HUDEP-2 (cell line): ENCODE measurements at regions not wholly inside any gene's neighbourhood (a gene's known extent, or its start where the extent isn't known, plus 50 kb on each side); places are given as distances from the start of the nearest gene placed in this dataset.

ENCODE experiments used
- DNase-seq, 76 experiments: peaks; one replicate each; lab custom pipeline; 2025; ENCODE audit not compliant: unreplicated experiment in 76 of 76; lab: John Stamatoyannopoulos, UW

- no peak for DNase-seq
These were observed 829.7 kb upstream of the FAT3 start for GRCh38 chr11:91394727-91395414.

DNA sequence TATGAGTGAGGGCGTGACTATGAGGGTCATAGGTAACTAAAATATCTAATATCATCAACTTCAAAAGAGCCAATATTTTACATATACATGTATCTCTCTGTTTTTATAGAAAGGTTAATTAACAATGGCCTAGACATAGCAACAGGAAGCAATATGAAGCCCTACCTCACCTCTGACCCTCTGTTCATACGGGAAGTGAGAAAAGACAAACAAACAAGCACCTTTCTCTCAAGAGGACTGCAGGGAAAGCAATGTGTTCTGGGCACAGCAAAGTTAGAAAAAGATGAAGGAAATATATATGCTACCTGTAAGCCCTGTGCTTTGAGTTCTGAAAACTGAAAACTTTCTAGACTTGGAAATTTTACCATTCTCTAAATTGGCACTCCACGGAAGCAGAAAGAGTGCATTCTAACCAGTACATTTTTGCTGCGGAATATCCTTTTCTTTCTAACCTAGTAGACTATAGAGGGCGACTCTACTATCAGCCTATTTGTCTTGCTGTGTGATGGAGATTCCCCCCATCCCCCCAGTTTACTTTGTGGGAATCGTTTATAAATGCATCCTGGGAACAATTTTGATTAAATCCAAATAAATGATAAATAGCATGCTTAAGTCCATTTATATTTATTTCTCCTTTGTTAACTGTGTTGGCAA lies 830.4 kb upstream of the FAT3 start:
- no peak for DNase-seq

DNA sequence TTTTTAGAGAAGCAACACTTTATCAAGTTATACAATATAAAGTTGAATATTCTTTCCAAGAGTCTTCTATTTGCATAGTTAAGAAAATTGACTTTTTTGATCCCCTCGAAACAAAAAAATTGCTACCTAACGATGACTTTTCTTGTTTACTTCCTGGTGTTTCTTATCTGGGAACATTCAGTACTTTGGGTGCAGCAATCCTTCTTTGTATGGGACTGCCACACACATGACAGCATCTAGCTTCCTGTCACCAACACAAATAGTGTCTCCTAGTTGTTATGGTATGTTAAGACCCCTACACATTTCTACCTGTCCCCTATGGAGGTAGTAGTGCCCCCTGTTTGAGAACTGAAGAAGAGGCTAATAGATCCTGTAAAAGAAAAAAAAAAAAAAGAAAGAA lies 841.7 kb upstream of the FAT3 start:
- no peak for DNase-seq

DNA sequence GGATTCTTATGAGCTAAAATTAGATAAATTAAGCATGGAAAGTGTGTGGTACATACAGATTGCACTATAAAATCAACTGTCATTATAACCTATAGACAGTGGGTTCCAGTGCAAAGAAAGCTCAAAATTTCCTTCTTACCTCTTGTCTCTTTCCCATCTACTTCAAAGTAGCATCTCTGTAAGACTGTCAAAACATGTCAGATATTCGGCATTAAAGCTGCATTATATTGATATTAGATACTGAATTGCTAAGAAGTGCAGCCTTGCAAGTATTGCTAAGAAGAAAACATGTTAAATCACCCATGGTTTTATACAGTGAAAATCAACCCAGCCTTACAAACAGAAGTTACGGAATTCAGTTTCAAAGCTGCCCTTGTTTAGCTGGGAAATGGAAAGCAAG lies 849.8 kb upstream of the FAT3 start:
- no peak for DNase-seq

GRCh38 chr11:91373497-91373896 lies 851.1 kb upstream of the FAT3 start:
- no peak for DNase-seq

DNA sequence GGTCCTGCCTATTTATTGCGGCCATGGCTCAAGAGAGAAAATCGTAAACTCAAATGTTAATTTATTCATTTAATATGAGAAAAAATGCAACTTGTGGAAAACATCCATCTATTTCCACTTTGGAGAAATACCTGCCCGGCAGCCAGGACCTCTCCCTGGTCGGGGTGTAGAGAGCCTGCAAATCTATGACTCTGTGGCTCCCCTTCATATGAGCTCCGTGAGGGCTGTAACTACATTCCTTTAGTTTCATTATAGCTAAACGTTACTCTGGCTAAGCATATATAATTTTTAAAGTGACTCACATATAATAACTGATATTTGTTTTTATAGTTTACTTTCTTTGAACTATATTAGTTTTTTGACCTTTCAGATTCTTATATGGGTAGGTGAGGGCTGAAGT lies 857.8 kb upstream of the FAT3 start:
- DNase-seq, result no peak

DNA sequence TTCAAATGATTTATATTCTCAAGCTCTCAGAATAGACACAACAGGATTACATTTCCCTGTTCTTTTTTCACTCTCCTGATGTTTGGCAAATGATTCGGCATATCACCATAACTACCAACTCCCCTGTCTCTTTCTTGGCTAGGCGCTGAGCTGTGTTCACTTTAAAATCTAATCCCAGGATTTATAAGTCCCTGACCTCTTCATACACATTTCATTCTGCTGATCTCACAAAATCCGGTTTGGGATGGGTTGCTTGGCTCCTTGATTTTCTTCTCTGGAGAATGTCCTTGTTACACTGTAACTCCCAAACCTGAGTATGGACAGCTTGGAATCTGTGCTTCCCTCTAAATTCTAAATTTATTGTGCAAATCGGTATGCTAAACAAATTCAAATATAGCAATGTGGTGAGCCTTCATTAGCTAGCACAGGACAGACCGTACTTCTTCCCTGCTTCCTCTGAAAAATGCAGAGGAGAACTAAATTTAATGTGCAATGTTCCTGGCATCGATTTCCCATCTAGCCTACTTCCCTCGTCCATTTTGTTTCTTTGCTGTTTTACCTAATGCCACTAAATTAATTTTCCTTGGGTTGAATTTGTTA lies 858.5 kb upstream of the FAT3 start:
- no peak for DNase-seq

DNA sequence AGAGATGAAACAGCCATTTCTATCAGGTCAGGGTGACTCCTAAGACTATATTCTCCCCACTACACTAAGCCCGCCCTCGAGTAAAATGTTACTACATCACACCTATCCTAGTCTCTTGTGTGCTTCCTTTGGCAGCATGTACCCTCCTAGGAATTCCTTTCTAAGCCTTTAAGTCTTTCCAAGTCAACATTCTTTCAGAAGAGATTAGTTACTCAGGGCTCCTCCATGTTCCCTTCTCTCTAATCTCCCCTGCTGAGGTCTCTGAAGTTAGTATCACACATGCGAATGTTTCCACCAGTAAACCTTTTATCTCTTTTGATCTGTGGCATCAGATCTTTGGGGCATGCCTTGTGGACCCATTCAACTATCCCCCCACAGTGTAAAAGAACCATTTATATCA lies 873.7 kb upstream of the FAT3 start:
- DNase-seq, result no peak

GRCh38 chr11:91326751-91327150 lies 897.9 kb upstream of the FAT3 start:
- no peak for DNase-seq

GRCh38 chr11:91326280-91326679 lies 898.3 kb upstream of the FAT3 start:
- no peak for DNase-seq

GRCh38 chr11:91314521-91314920 lies 910.1 kb upstream of the FAT3 start:
- no peak for DNase-seq

- no peak for DNase-seq
These were observed 912.1 kb upstream of the FAT3 start for GRCh38 chr11:91312541-91312940.

- no peak for DNase-seq
These were observed 914.5 kb upstream of the FAT3 start for GRCh38 chr11:91310085-91310484.

DNA sequence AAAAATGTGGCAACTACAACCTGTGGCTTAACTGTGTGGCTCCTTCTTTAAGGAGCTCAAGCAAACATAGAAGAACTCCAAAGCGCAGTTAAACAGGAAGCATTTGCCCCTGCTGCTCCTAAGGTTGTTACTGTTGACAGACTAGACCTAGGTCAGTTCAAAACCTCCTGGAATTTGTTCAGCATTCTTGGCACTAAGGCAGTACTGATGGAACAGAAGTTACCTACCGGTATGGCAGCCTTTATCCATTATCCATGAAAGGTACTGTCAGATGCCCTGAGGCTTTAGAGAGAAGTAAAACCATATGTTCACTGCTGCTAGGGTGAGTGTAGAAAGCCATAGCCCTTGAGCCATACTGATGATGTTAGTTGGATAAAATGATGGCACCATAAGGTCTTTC lies 916.5 kb upstream of the FAT3 start:
- no peak for DNase-seq

GRCh38 chr11:91305402-91305801 lies 919.2 kb upstream of the FAT3 start:
- DNase-seq, result no peak

- DNase-seq, result no peak
These were observed 920.9 kb upstream of the FAT3 start for GRCh38 chr11:91303749-91304148.

DNA sequence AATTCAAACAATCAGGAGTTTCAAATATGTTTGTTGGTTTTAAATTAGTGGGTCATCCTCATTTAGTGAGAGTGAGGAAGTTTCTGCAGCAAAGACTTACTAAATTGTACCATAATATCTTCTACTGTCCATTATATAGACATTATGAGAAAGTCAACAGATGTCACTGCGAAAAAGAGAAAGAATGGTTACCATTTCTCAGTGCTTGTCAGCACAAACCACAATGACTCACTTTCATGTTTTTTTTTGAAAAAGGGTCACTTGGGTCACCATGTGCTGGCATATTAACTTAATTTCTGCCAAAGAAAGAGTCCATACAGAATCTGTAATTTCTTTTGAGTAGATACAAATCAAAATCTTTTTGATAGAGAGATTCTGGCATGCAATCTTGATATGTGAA lies 924.6 kb upstream of the FAT3 start:
- DNase-seq, result no peak

- no peak for DNase-seq
These were observed 928.0 kb upstream of the FAT3 start for GRCh38 chr11:91296629-91297028.

- no peak for DNase-seq
These were observed 929.0 kb upstream of the FAT3 start for GRCh38 chr11:91295591-91295990.

- DNase-seq, result no peak
These were observed 931.5 kb upstream of the FAT3 start for GRCh38 chr11:91293119-91293518.

DNA sequence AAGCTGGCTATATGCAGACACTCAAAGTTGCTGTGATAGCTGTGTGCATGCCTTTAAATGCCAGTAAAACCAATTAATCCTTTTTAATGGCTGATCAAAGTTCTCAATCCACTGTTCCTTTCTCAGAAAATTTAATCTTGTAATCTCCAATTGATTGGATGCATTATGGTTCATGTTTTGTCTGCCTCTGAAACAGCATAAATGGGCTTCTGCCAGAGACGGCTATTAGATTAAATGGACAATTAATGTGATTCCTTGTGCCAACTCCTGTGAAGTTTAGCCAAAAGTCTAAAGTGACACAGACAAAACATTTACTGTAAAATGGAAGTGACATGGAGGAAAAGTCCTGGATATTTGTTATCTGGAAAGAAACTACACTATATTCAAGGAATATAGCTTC lies 952.5 kb upstream of the FAT3 start:
- no peak for DNase-seq
